ENCODE measurements at regions not wholly inside any gene's neighbourhood (a gene's known extent, or its start where the extent isn't known, plus 50 kb on each side); places are given as distances from the start of the nearest gene placed in this dataset.

GRCh38 chr15:89408372-89409183 is 74.0 kb upstream of the POLG start:
- no peaks in the 10 kb centered on the region for H3K36me3 Mint-ChIP-seq (ENCODE audit: insufficient read depth, unreplicated experiment)
- intact Hi-C loops (cut with micrococcal nuclease; ENCODE audit: unreplicated experiment) = no loop called here
- no peak for TF ChIP-seq CTCF (IDR thresholded peaks at IDR 0.05; ENCODE audit: insufficient read depth in 1 of 2, low read depth in 1 of 2, low read length in 1 of 2, severe bottlenecking in 1 of 2, unreplicated experiment in 1 of 2)
- no peak overlapping the region for H3K4me3 ChIP-seq (ENCODE audit: low read depth, low read length)
- H3K4me1 ChIP-seq = no peaks in the 10 kb centered on the region
- H3K27me3 ChIP-seq (replicated peaks; ENCODE audit: control insufficient read depth, insufficient read depth, low read length) = peaks cover 1% of the 10 kb centered on the region
- no peaks in the 10 kb centered on the region for H3K4me1 Mint-ChIP-seq (ENCODE audit: low read depth, unreplicated experiment)
- no peaks in the 10 kb centered on the region for H3K9me3 ChIP-seq
- CTCF ChIA-PET = interaction anchor here (0.6 kb wide), 1 partner anchor 9 kb away, joined by 3 read pairs; no protein-coding TSS in a partner anchor
- DNase-seq = no peak
- no peak overlapping the region for H3K27ac Mint-ChIP-seq (ENCODE audit: unreplicated experiment)
- H3K9me3 Mint-ChIP-seq (ENCODE audit: unreplicated experiment) = no peaks in the 10 kb centered on the region
- H3K36me3 ChIP-seq (ENCODE audit: control insufficient read depth, insufficient read depth, low read length) = no peaks in the 10 kb centered on the region
- BruUV-seq (replicated peaks) = no TSS peak
- H3K4me3 Mint-ChIP-seq (ENCODE audit: unreplicated experiment) = no peak overlapping the region
- peaks cover 16% of the 10 kb centered on the region for H3K27me3 Mint-ChIP-seq (ENCODE audit: insufficient read depth, unreplicated experiment)
- POLR2A ChIA-PET = no interaction called here

- Mint-ChIP-seq H3K4me3 (ENCODE audit: unreplicated experiment) (no peak overlapping the region), H3K36me3 (ENCODE audit: insufficient read depth, unreplicated experiment) (no peaks in the 10 kb centered on the region), H3K4me1 (ENCODE audit: low read depth, unreplicated experiment) (no peaks in the 10 kb centered on the region), H3K27ac (ENCODE audit: unreplicated experiment) (no peak overlapping the region), H3K9me3 (ENCODE audit: unreplicated experiment) (no peaks in the 10 kb centered on the region), H3K27me3 (ENCODE audit: insufficient read depth, unreplicated experiment) (peaks cover 10% of the 10 kb centered on the region)
- Histone ChIP-seq H3K36me3 (ENCODE audit: control insufficient read depth, insufficient read depth, low read length) (no peaks in the 10 kb centered on the region), H3K4me1 (no peaks in the 10 kb centered on the region), H3K4me3 (ENCODE audit: low read depth, low read length) (no peak overlapping the region), H3K27me3 (replicated peaks; ENCODE audit: control insufficient read depth, insufficient read depth, low read length) (peaks cover 1% of the 10 kb centered on the region), H3K9me3 (no peaks in the 10 kb centered on the region)
- ChIA-PET CTCF (interaction anchor here (0.6 to 0.8 kb wide), 2 partner anchors 48 to 78 kb away, joined by 4 to 6 read pairs; no protein-coding TSS in a partner anchor), POLR2A (no interaction called here)
- no peak for TF ChIP-seq CTCF (IDR thresholded peaks at IDR 0.05; ENCODE audit: insufficient read depth in 1 of 2, low read depth in 1 of 2, low read length in 1 of 2, severe bottlenecking in 1 of 2, unreplicated experiment in 1 of 2)
- intact Hi-C loops (cut with micrococcal nuclease; ENCODE audit: unreplicated experiment) = no loop called here
- no peak for DNase-seq
- no TSS peak for BruUV-seq (replicated peaks)
Measured at GRCh38 chr15:89406940-89407607, 72.5 kb upstream of the POLG start.

- Mint-ChIP-seq H3K4me1 (ENCODE audit: low read depth, unreplicated experiment) (no peaks in the 10 kb centered on the region), H3K9me3 (ENCODE audit: unreplicated experiment) (no peaks in the 10 kb centered on the region), H3K4me3 (ENCODE audit: unreplicated experiment) (no peak overlapping the region), H3K36me3 (ENCODE audit: insufficient read depth, unreplicated experiment) (no peaks in the 10 kb centered on the region), H3K27ac (ENCODE audit: unreplicated experiment) (no peak overlapping the region), H3K27me3 (ENCODE audit: insufficient read depth, unreplicated experiment) (peaks cover 10% of the 10 kb centered on the region)
- no peaks in the 10 kb centered on the region; the same call in 1 of the 2 replicates for H3K27me3 ChIP-seq (replicated peaks; ENCODE audit: control insufficient read depth, insufficient read depth, low read length)
- DNase-seq = no peak
- H3K36me3 ChIP-seq (ENCODE audit: control insufficient read depth, insufficient read depth, low read length) = no peaks in the 10 kb centered on the region
- no peaks in the 10 kb centered on the region for H3K9me3 ChIP-seq
- H3K4me1 ChIP-seq = no peaks in the 10 kb centered on the region
- TF ChIP-seq CTCF (IDR thresholded peaks at IDR 0.05; ENCODE audit: insufficient read depth in 1 of 2, low read depth in 1 of 2, low read length in 1 of 2, severe bottlenecking in 1 of 2, unreplicated experiment in 1 of 2) = no peak
- no peak overlapping the region for H3K4me3 ChIP-seq (ENCODE audit: low read depth, low read length)
- no TSS peak for BruUV-seq (replicated peaks)
- intact Hi-C loops (cut with micrococcal nuclease; ENCODE audit: unreplicated experiment) = no loop called here
- POLR2A ChIA-PET = no interaction called here
- CTCF ChIA-PET = no interaction called here
Measured at GRCh38 chr15:89406218-89406939, 71.8 kb upstream of the POLG start.
